Immature natural killer cell (primary cell): ENCODE measurements at regions not wholly inside any gene's neighbourhood (a gene's known extent, or its start where the extent isn't known, plus 50 kb on each side); places are given as distances from the start of the nearest gene placed in this dataset.

Source experiments
- DNase-seq, 3 donors: peaks; one replicate each; pipeline ENCODE4 v3.0.0; 2022; ENCODE audit warnings: mixed read lengths in 1 of 3
- H3K27ac Mint-ChIP-seq, 6 donors: one replicate each; pipeline ENCODE4 v1.8.0; 2020; ENCODE audit warnings: mixed read lengths in 6 of 6, mild to moderate bottlenecking in 5 of 6, inconsistent platforms in 4 of 6, moderate library complexity in 3 of 6
- H3K27me3 Mint-ChIP-seq, 3 donors: one replicate each; pipeline ENCODE4 v1.8.0; 2020 to 2021; ENCODE audit warnings: low read depth in 3 of 3, mild to moderate bottlenecking in 3 of 3, mixed read lengths in 3 of 3, moderate library complexity in 3 of 3, inconsistent platforms in 1 of 3
- H3K36me3 Mint-ChIP-seq, 3 donors: one replicate each; pipeline ENCODE4 v1.8.0; 2020; ENCODE audit warnings: mixed read lengths in 3 of 3, inconsistent platforms in 2 of 3, mild to moderate bottlenecking in 2 of 3
- H3K4me1 Mint-ChIP-seq, 2 donors: one replicate each; pipeline ENCODE4 v1.8.0; 2020; ENCODE audit warnings: inconsistent platforms in 2 of 2, mild to moderate bottlenecking in 2 of 2, mixed read lengths in 2 of 2, moderate library complexity in 1 of 2
- H3K4me3 Mint-ChIP-seq, 5 donors: one replicate each; pipeline ENCODE4 v1.8.0; 2020; ENCODE audit warnings: mild to moderate bottlenecking in 5 of 5, mixed read lengths in 5 of 5, inconsistent platforms in 3 of 5, moderate library complexity in 3 of 5
- H3K9me3 Mint-ChIP-seq, 6 donors: one replicate each; pipeline ENCODE4 v1.8.0; 2020; ENCODE audit warnings: mild to moderate bottlenecking in 6 of 6, mixed read lengths in 6 of 6, inconsistent platforms in 4 of 6, moderate library complexity in 3 of 6

GRCh38 chr7:42625421-42625820 is 286.4 kb downstream of the C7orf25 start:
- Mint-ChIP-seq H3K36me3 (no peaks in the 10 kb centered on the region), H3K4me3 (no peak overlapping the region), H3K27me3 (peaks cover 0 to 2% (median 2%) of the 10 kb centered on the region in 3 donors), H3K27ac (no peak overlapping the region), H3K4me1 (peaks cover 0 to 3% of the 10 kb centered on the region in 2 donors), H3K9me3 (peaks cover 0 to 13% (median 0%) of the 10 kb centered on the region in 6 donors)
- DNase-seq: no peak

GRCh38 chr7:42624471-42624870 is 287.4 kb downstream of the C7orf25 start:
- Mint-ChIP-seq H3K4me1 (peaks cover 0 to 3% of the 10 kb centered on the region in 2 donors), H3K27ac (no peak overlapping the region), H3K4me3 (no peak overlapping the region), H3K36me3 (no peaks in the 10 kb centered on the region), H3K27me3 (peaks cover 0 to 2% (median 2%) of the 10 kb centered on the region in 3 donors), H3K9me3 (peaks cover 0 to 13% (median 0%) of the 10 kb centered on the region in 6 donors)
- no peak for DNase-seq

- Mint-ChIP-seq H3K36me3 (no peaks in the 10 kb centered on the region), H3K4me1 (peaks cover 0 to 3% of the 10 kb centered on the region in 2 donors), H3K4me3 (no peak overlapping the region), H3K27me3 (peaks cover 0 to 3% (median 2%) of the 10 kb centered on the region in 3 donors), H3K27ac (no peak overlapping the region), H3K9me3 (peaks cover 0 to 5% (median under 1%) of the 10 kb centered on the region in 6 donors)
- DNase-seq: no peak
Observed at GRCh38 chr7:42621543-42622219, 290.2 kb downstream of the C7orf25 start.

GRCh38 chr7:42618651-42619360 is 293.1 kb downstream of the C7orf25 start:
- H3K27ac Mint-ChIP-seq: no peak overlapping the region
- no peak overlapping the region for H3K4me3 Mint-ChIP-seq
- H3K4me1 Mint-ChIP-seq: peaks cover 0 to 2% of the 10 kb centered on the region in 2 donors
- H3K9me3 Mint-ChIP-seq: peaks cover 0 to 3% (median 0%) of the 10 kb centered on the region in 6 donors
- H3K27me3 Mint-ChIP-seq: peaks cover 0 to 9% (median 1%) of the 10 kb centered on the region in 3 donors
- DNase-seq: no peak
- no peaks in the 10 kb centered on the region for H3K36me3 Mint-ChIP-seq

- no peak for DNase-seq
- Mint-ChIP-seq H3K27me3 (peaks cover 0 to 9% (median 1%) of the 10 kb centered on the region in 3 donors), H3K27ac (no peak overlapping the region), H3K36me3 (no peaks in the 10 kb centered on the region), H3K9me3 (peaks cover 0 to 3% (median 0%) of the 10 kb centered on the region in 6 donors), H3K4me1 (no peaks in the 10 kb centered on the region), H3K4me3 (no peak overlapping the region)
Observed at GRCh38 chr7:42617806-42618457, 293.9 kb downstream of the C7orf25 start.

- Mint-ChIP-seq H3K27ac (no peak overlapping the region), H3K36me3 (no peaks in the 10 kb centered on the region), H3K4me3 (no peak overlapping the region), H3K27me3 (peaks cover 0 to 9% (median 1%) of the 10 kb centered on the region in 3 donors), H3K9me3 (peaks cover 0 to 3% (median 0%) of the 10 kb centered on the region in 6 donors), H3K4me1 (no peaks in the 10 kb centered on the region)
- no peak for DNase-seq
Observed at GRCh38 chr7:42617071-42617765, 294.7 kb downstream of the C7orf25 start.

GRCh38 chr7:42614636-42615035 is 297.2 kb downstream of the C7orf25 start:
- DNase-seq: no peak
- Mint-ChIP-seq H3K9me3 (peaks cover 0 to 3% (median 0%) of the 10 kb centered on the region in 6 donors), H3K4me1 (peaks cover 0 to 1% of the 10 kb centered on the region in 2 donors), H3K36me3 (no peaks in the 10 kb centered on the region), H3K27me3 (peaks cover 0 to 7% (median 1%) of the 10 kb centered on the region in 3 donors), H3K27ac (no peak overlapping the region), H3K4me3 (no peak overlapping the region)

GRCh38 chr7:42611961-42612360 is 299.9 kb downstream of the C7orf25 start:
- no peak overlapping the region for H3K27ac Mint-ChIP-seq
- no peak for DNase-seq
- H3K9me3 Mint-ChIP-seq: peaks cover 0 to 6% (median under 1%) of the 10 kb centered on the region in 6 donors
- H3K4me1 Mint-ChIP-seq: peaks cover 0 to 1% of the 10 kb centered on the region in 2 donors
- peaks cover 0 to 9% (median 3%) of the 10 kb centered on the region in 3 donors for H3K27me3 Mint-ChIP-seq
- H3K4me3 Mint-ChIP-seq: no peak overlapping the region
- H3K36me3 Mint-ChIP-seq: no peaks in the 10 kb centered on the region

- Mint-ChIP-seq H3K27me3 (peaks cover 0 to 6% (median 2%) of the 10 kb centered on the region in 3 donors), H3K9me3 (peaks cover 0 to 6% (median 0%) of the 10 kb centered on the region in 6 donors), H3K36me3 (no peaks in the 10 kb centered on the region), H3K4me1 (peaks cover 0 to 1% of the 10 kb centered on the region in 2 donors), H3K4me3 (no peak overlapping the region), H3K27ac (no peak overlapping the region)
- no peak for DNase-seq
Observed at GRCh38 chr7:42611289-42611928, 300.5 kb downstream of the C7orf25 start.

GRCh38 chr7:42606193-42606905 is 305.5 kb downstream of the C7orf25 start:
- no peaks in the 10 kb centered on the region for H3K36me3 Mint-ChIP-seq
- peaks cover 0 to 6% (median 0%) of the 10 kb centered on the region in 6 donors for H3K9me3 Mint-ChIP-seq
- no peak for DNase-seq

GRCh38 chr7:42605406-42606192 is 306.3 kb downstream of the C7orf25 start:
- Mint-ChIP-seq H3K27me3 (peaks cover 2 to 9% (median 3%) of the 10 kb centered on the region in 3 donors), H3K9me3 (peaks cover 0 to 6% (median 0%) of the 10 kb centered on the region in 6 donors), H3K4me1 (no peaks in the 10 kb centered on the region), H3K27ac (no peak overlapping the region), H3K36me3 (no peaks in the 10 kb centered on the region), H3K4me3 (no peak overlapping the region)
- no peak for DNase-seq

More at GRCh38 chr7:42606193-42606905, 305.5 kb downstream of the C7orf25 start:
- no peak overlapping the region for H3K4me3 Mint-ChIP-seq
- H3K4me1 Mint-ChIP-seq: no peaks in the 10 kb centered on the region
- H3K27me3 Mint-ChIP-seq: peaks cover 2 to 6% (median 3%) of the 10 kb centered on the region in 3 donors
- no peak overlapping the region for H3K27ac Mint-ChIP-seq

GRCh38 chr7:42603496-42603895 is 308.4 kb downstream of the C7orf25 start:
- no peaks in the 10 kb centered on the region for H3K4me1 Mint-ChIP-seq
- H3K4me3 Mint-ChIP-seq: no peak overlapping the region
- H3K27ac Mint-ChIP-seq: no peak overlapping the region
- H3K36me3 Mint-ChIP-seq: no peaks in the 10 kb centered on the region
- DNase-seq: no peak
- peaks cover 0 to 6% (median 0%) of the 10 kb centered on the region in 6 donors for H3K9me3 Mint-ChIP-seq
- H3K27me3 Mint-ChIP-seq: peaks cover 2 to 9% (median 3%) of the 10 kb centered on the region in 3 donors
